ENCODE measurements at regions not wholly inside any gene's neighbourhood (a gene's known extent, or its start where the extent isn't known, plus 50 kb on each side); places are given as distances from the start of the nearest gene placed in this dataset.

- TF ChIP-seq TCF4 (CRISPR knock-in tag; IDR thresholded peaks at IDR 0.05; ENCODE audit: borderline replicate concordance): no peak
- TF ChIP-seq POU6F1 (CRISPR knock-in tag; IDR thresholded peaks at IDR 0.05; ENCODE audit: borderline replicate concordance, low read depth): no peak
These were observed 626.2 kb downstream of the TLR4 start for GRCh38 chr9:118330191-118330986.
